NB4 (cell line): ENCODE measurements at regions not wholly inside any gene's neighbourhood (a gene's known extent, or its start where the extent isn't known, plus 50 kb on each side); places are given as distances from the start of the nearest gene placed in this dataset.
A peak's percentile ranks its signal among the peaks of the same experiment; 100 is the strongest.

ENCODE experiments used
- DNase-seq: peaks from one replicate; pipeline ENCODE4 v3.0.0; 2010; ENCODE audit warnings: low read depth
- H3K4me3 ChIP-seq: one replicate; pipeline ENCODE4 v1.5.1; 2011; ENCODE audit warnings: mild to moderate bottlenecking, low read depth, low read length, moderate library complexity
- MYC ChIP-seq: IDR thresholded peaks from 2 replicates; pipeline ENCODE4 v1.6.1; 2011; ENCODE audit warnings: low read depth, low read length
- POLR2A ChIP-seq: IDR thresholded peaks from 2 replicates; pipeline ENCODE4 v1.6.1; 2011; ENCODE audit warnings: mild to moderate bottlenecking; ENCODE audit not compliant: insufficient read length; ENCODE audit errors: extremely low read depth
- TF ChIP-seq, protein P1 (sequence below): IDR thresholded peaks from one replicate; pipeline ENCODE4 v1.5.1; 2012; ENCODE audit warnings: low read depth, low read length
- TF ChIP-seq, protein P2 (sequence below): IDR thresholded peaks from 2 replicates; pipeline ENCODE4 v1.6.1; 2011; ENCODE audit warnings: low read depth, low read length

DNA sequence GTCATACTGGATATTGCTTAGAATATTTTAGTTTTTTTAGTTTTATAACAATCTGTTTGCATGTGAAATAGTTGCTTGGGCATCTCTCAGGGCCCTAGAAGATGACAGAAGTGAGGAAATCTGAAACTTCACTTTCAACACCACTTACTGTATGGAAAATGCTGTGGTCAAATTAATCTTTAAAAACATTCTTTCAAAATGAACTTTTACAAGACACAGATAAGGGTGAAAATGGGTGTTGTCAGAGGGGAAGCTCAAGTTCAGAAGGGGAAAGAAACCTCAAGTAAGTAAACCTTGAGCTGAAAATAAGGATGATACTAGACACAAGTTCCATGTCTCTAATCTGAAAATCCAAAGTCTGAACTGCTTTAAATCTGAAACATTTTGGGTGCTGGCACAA, 1840.1 kb upstream of the RAG2 start:
- no peak for DNase-seq
- TF ChIP-seq POLR2A, result no peak
- TF ChIP-seq, protein P1, sequence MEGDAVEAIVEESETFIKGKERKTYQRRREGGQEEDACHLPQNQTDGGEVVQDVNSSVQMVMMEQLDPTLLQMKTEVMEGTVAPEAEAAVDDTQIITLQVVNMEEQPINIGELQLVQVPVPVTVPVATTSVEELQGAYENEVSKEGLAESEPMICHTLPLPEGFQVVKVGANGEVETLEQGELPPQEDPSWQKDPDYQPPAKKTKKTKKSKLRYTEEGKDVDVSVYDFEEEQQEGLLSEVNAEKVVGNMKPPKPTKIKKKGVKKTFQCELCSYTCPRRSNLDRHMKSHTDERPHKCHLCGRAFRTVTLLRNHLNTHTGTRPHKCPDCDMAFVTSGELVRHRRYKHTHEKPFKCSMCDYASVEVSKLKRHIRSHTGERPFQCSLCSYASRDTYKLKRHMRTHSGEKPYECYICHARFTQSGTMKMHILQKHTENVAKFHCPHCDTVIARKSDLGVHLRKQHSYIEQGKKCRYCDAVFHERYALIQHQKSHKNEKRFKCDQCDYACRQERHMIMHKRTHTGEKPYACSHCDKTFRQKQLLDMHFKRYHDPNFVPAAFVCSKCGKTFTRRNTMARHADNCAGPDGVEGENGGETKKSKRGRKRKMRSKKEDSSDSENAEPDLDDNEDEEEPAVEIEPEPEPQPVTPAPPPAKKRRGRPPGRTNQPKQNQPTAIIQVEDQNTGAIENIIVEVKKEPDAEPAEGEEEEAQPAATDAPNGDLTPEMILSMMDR, result no peak
- TF ChIP-seq, protein P2, sequence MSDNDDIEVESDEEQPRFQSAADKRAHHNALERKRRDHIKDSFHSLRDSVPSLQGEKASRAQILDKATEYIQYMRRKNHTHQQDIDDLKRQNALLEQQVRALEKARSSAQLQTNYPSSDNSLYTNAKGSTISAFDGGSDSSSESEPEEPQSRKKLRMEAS, result no peak
- no peak for TF ChIP-seq MYC
- H3K4me3 ChIP-seq, result no peak overlapping the region

DNA sequence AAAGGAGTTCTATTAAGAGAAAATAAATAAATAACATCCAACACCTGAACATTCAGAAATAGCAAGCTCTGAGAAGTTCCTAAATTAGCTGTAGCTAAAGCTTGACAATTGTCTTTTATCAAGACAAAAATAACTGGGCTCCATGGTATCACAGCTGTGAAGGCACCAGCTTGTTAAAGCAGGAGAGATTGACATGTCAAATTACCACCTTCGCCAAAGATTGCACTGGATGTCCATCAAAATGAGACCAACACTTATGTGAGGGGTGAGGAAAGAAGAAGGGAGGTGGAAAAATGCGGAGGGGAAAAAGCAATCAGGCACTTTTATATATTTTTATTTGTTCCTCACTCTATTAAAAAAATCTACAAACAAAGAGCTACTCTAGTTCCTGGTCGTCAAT, 1827.5 kb upstream of the RAG2 start:
- TF ChIP-seq, protein P1, result no peak
- TF ChIP-seq MYC (no peak), POLR2A (no peak)
- TF ChIP-seq, protein P2, result no peak
- no peak overlapping the region for H3K4me3 ChIP-seq
- DNase-seq, result no peak

GRCh38 chr11:38423042-38423441, 1825.0 kb upstream of the RAG2 start:
- TF ChIP-seq, protein P2, result no peak
- TF ChIP-seq MYC (no peak), POLR2A (no peak)
- TF ChIP-seq, protein P1, result no peak
- no peak for DNase-seq
- no peak overlapping the region for H3K4me3 ChIP-seq

GRCh38 chr11:38416141-38416540, 1818.1 kb upstream of the RAG2 start:
- TF ChIP-seq MYC, result no peak
- TF ChIP-seq, protein P2, result no peak
- no peak for DNase-seq
- no peak overlapping the region for H3K4me3 ChIP-seq

DNA sequence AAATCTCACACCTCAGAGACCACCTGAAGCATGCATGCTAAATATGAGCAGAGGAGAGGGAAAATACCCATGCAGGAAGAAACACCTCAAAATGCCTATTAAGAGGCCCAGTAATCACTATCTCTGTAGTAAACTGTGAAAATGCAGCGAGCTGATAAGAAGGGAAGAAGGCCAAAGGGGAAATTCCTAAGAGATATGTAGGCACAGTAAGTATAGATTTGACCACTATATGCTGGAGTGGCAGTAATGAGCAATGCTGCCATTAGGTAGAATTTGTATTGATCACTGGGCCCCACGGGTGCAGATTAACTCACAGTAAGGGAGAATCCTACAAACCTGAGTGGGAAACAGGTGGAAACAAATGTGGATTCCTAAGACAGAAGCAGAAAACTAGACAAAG, 1813.1 kb upstream of the RAG2 start:
- DNase-seq, result peak; percentile 2
- TF ChIP-seq, protein P1, result peak; percentile 30
- TF ChIP-seq MYC (no peak), POLR2A (no peak)
- no peak overlapping the region for H3K4me3 ChIP-seq

DNA sequence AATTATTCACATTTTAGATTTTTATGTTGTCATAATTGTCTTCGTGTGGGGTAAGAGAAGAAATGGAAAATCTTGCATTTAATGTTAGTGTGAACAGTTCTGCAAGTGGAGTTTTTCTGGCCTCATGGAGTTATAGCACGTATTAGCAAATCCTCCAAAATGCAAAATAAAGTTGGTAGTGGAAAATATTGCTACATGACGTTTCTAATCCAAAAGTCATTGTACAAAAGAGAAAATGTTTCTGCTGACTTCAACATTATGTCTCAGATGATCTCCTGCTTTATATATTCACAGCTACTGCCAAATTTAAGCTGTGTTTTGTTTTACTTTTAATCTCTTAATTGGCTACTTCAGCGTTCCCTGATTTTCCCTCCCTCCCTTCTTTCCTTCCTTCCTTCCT, 1804.0 kb upstream of the RAG2 start:
- H3K4me3 ChIP-seq, result no peak overlapping the region
- DNase-seq, result no peak
- no peak for TF ChIP-seq MYC
- TF ChIP-seq, protein P1, result no peak
- TF ChIP-seq, protein P2, result no peak
- no peak for TF ChIP-seq POLR2A
